ENCODE measurements at regions not wholly inside any gene's neighbourhood (a gene's known extent, or its start where the extent isn't known, plus 50 kb on each side); places are given as distances from the start of the nearest gene placed in this dataset.
"Not testable (repeated sequence)": the region's sequence is repeated elsewhere in the genome, so short reads cannot be mapped to it uniquely, and the experiment has no call there.

- POLR2A ChIA-PET = no interaction called here
- intact Hi-C loops (cut with micrococcal nuclease; ENCODE audit: unreplicated experiment) (no loop called here), in situ Hi-C loops (cut with HindIII; ENCODE audit: low pct_unique_long_range_greater_than_20kb, low sequenced_read_pairs) (no loop called here)
- ATAC-seq = no peak
- CTCF ChIA-PET = no interaction called here
- no peaks in the 10 kb centered on the region for H3K27me3 ChIP-seq (ENCODE audit: control insufficient read depth, insufficient read depth, low read length)
- no peaks in the 10 kb centered on the region for H3K4me1 ChIP-seq (ENCODE audit: control insufficient read depth, insufficient read depth, low read length)
- no peaks in the 10 kb centered on the region for H3K36me3 ChIP-seq (ENCODE audit: control insufficient read depth, insufficient read depth, low read length)
- H3K4me3 ChIP-seq (ENCODE audit: low read depth in 2 of 2, low read length in 2 of 2) = no peak overlapping the region
- no peak for DNase-seq (ENCODE audit: low read depth, low spot score)
- no TSS peak for BruUV-seq (replicated peaks)
- H3K9me3 ChIP-seq (ENCODE audit: control insufficient read depth, insufficient read depth, low read depth, low read length) = no peaks in the 10 kb centered on the region
- no peak overlapping the region for H3K27ac ChIP-seq (ENCODE audit: low read length)
- TF ChIP-seq REST (IDR thresholded peaks at IDR 0.05; ENCODE audit: insufficient read depth in 1 of 2, low read depth in 2 of 2, low read length in 1 of 2) (no peak), SIN3A (IDR thresholded peaks at IDR 0.05; ENCODE audit: borderline replicate concordance, insufficient read depth, low read depth, low read length) (no peak), CTCF (IDR thresholded peaks at IDR 0.05) (no peak), POLR2AphosphoS5 (IDR thresholded peaks at IDR 0.05; ENCODE audit: low read depth, low read length) (no peak), TCF7L2 (IDR thresholded peaks at IDR 0.05; ENCODE audit: low read depth, low read length) (no peak)
Observed at GRCh38 chr14:85852906-85853305, 323.0 kb downstream of the FLRT2 start.

GRCh38 chr14:85852123-85852522, 322.2 kb downstream of the FLRT2 start:
- in situ Hi-C loops (cut with HindIII; ENCODE audit: low pct_unique_long_range_greater_than_20kb, low sequenced_read_pairs); H3K4me3 ChIP-seq (ENCODE audit: low read depth in 2 of 2, low read length in 2 of 2); ATAC-seq; H3K27me3 ChIP-seq (ENCODE audit: control insufficient read depth, insufficient read depth, low read length); BruUV-seq (replicated peaks); DNase-seq (ENCODE audit: low read depth, low spot score); CTCF ChIA-PET; H3K27ac ChIP-seq (ENCODE audit: low read length); H3K9me3 ChIP-seq (ENCODE audit: control insufficient read depth, insufficient read depth, low read depth, low read length); intact Hi-C loops (cut with micrococcal nuclease; ENCODE audit: unreplicated experiment); H3K4me1 ChIP-seq (ENCODE audit: control insufficient read depth, insufficient read depth, low read length); H3K36me3 ChIP-seq (ENCODE audit: control insufficient read depth, insufficient read depth, low read length): not testable (repeated sequence)
- POLR2A ChIA-PET = interaction anchor here (0.6 kb wide), 1 partner anchor 36 kb away, joined by 3 read pairs; no protein-coding TSS in a partner anchor

GRCh38 chr14:85830549-85830948, 300.6 kb downstream of the FLRT2 start:
- BruUV-seq (replicated peaks); ATAC-seq; H3K4me1 ChIP-seq (ENCODE audit: control insufficient read depth, insufficient read depth, low read length); POLR2A ChIA-PET; H3K9me3 ChIP-seq (ENCODE audit: control insufficient read depth, insufficient read depth, low read depth, low read length); H3K4me3 ChIP-seq (ENCODE audit: low read depth in 2 of 2, low read length in 2 of 2); DNase-seq (ENCODE audit: low read depth, low spot score); in situ Hi-C loops (cut with HindIII; ENCODE audit: low pct_unique_long_range_greater_than_20kb, low sequenced_read_pairs); H3K27me3 ChIP-seq (ENCODE audit: control insufficient read depth, insufficient read depth, low read length); intact Hi-C loops (cut with micrococcal nuclease; ENCODE audit: unreplicated experiment); CTCF ChIA-PET; H3K36me3 ChIP-seq (ENCODE audit: control insufficient read depth, insufficient read depth, low read length); H3K27ac ChIP-seq (ENCODE audit: low read length): not testable (repeated sequence)

- H3K27me3 ChIP-seq (ENCODE audit: control insufficient read depth, insufficient read depth, low read length); H3K4me1 ChIP-seq (ENCODE audit: control insufficient read depth, insufficient read depth, low read length); POLR2A ChIA-PET; H3K36me3 ChIP-seq (ENCODE audit: control insufficient read depth, insufficient read depth, low read length); H3K9me3 ChIP-seq (ENCODE audit: control insufficient read depth, insufficient read depth, low read depth, low read length); in situ Hi-C loops (cut with HindIII; ENCODE audit: low pct_unique_long_range_greater_than_20kb, low sequenced_read_pairs); H3K4me3 ChIP-seq (ENCODE audit: low read depth in 2 of 2, low read length in 2 of 2); BruUV-seq (replicated peaks); DNase-seq (ENCODE audit: low read depth, low spot score); ATAC-seq; CTCF ChIA-PET; H3K27ac ChIP-seq (ENCODE audit: low read length); intact Hi-C loops (cut with micrococcal nuclease; ENCODE audit: unreplicated experiment): not testable (repeated sequence)
Observed at GRCh38 chr14:85829601-85830000, 299.7 kb downstream of the FLRT2 start.

Measured in Panc1 (cell line).